ENCODE measurements at regions not wholly inside any gene's neighbourhood (a gene's known extent, or its start where the extent isn't known, plus 50 kb on each side); places are given as distances from the start of the nearest gene placed in this dataset.

GRCh38 chr7:24442170-24442777 lies 131.0 kb upstream of the PALS2 start:
- no peaks in the 10 kb centered on the region for H3K9me3 ChIP-seq (ENCODE audit: control extremely low read depth in 1 of 3, control insufficient read depth in 2 of 3, insufficient read depth in 1 of 3, low read length in 2 of 3)
- no peaks in the 10 kb centered on the region for H3K36me3 ChIP-seq (replicated peaks in 1 of 2; ENCODE audit: control extremely low read depth in 1 of 2, control insufficient read depth in 1 of 2, extremely low read depth in 1 of 2, insufficient read depth in 2 of 2, low read length in 1 of 2)
- H3K27ac Mint-ChIP-seq = peak overlapping the region; percentile 33
- H3K27ac ChIP-seq (ENCODE audit: low read length in 2 of 2) = no peak overlapping the region
- H3K4me3 ChIP-seq (ENCODE audit: control extremely low read depth in 1 of 5, extremely low read depth in 1 of 5, insufficient read depth in 1 of 5, low read depth in 2 of 5, low read length in 4 of 5) = no peak overlapping the region
- H2AFZ ChIP-seq (ENCODE audit: insufficient read depth, low read depth, low read length, poor library complexity, severe bottlenecking) = peak overlapping the region; percentile 18
- DNase-seq (no peak), ATAC-seq (ENCODE audit: low read depth) (no peak)
- peak overlapping the region; percentile 26 for H3K4me2 ChIP-seq (replicated peaks; ENCODE audit: low read depth, low read length, poor library complexity, severe bottlenecking)
- no peak overlapping the region for H3K9ac ChIP-seq (ENCODE audit: low read length)
- H4K20me1 ChIP-seq (ENCODE audit: control insufficient read depth, insufficient read depth, low read length, poor library complexity, severe bottlenecking) = no peaks in the 10 kb centered on the region
- H3K9me3 Mint-ChIP-seq (ENCODE audit: insufficient read depth) = no peaks in the 10 kb centered on the region
- 100% methylated on average over 2 of the region's 4 CpGs for whole genome bisulfite sequencing (ENCODE audit: insufficient coverage)
- peaks cover 12 to 17% of the 10 kb centered on the region in 2 donors for H3K4me1 ChIP-seq (ENCODE audit: control insufficient read depth in 2 of 2, insufficient read depth in 2 of 2, low read length in 2 of 2)
- H3K27me3 ChIP-seq (replicated peaks in 1 of 4; ENCODE audit: control extremely low read depth in 1 of 4, control insufficient read depth in 3 of 4, insufficient read depth in 4 of 4, low read length in 3 of 4) = no peaks in the 10 kb centered on the region
- TF ChIP-seq CTCF (IDR thresholded peaks at IDR 0.05) (no peak), EZH2 (IDR thresholded peaks at IDR 0.05; ENCODE audit: borderline replicate concordance, insufficient read depth, low read depth, low read length, poor library complexity, severe bottlenecking) (no peak)
- H3K4me3 Mint-ChIP-seq = peak overlapping the region; percentile 8
- intact Hi-C loops (cut with micrococcal nuclease) = no loop called here
- CTCF ChIA-PET = no interaction called here
- peaks cover 10% of the 10 kb centered on the region for H3K4me1 Mint-ChIP-seq
- POLR2A ChIA-PET = no interaction called here
- peaks cover 6% of the 10 kb centered on the region for H3K27me3 Mint-ChIP-seq
- no peaks in the 10 kb centered on the region for H3K79me2 ChIP-seq (ENCODE audit: control insufficient read depth, insufficient read depth, low read length)

DNA sequence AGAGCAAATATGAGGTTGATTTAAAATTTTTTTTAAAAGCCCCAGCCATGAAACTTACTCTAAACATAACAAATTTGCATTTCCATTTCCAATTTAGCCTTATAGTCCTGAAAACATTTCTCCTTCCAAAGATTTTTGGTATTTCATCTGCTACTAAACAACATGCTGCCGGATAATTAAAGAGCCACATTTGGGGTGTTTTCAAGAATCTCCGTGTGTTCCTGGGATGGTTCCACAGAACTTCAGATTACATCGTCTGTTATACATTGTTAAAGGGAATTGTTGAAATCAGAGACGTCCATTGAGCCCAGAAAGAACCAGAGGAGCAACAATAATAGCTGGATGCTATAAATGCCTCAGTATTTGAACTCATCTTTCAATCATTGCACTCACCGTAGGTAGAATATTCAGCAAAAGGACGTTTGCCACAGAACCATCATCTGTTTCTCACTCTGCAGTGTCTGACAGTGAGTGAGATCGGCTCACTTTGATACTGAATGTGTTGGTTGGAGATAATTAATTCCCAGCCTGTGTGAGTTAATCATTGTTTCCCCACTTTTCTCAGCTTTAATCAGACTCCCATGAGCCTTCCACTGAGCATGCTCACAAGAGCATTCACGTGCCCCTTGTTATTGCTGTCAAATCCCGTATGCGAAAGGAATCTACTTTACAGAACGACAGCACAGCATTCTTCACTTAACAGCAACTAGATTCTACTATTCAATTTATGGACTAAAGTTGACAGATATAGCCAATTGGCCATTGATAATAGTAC lies 128.4 kb upstream of the PALS2 start:
- DNase-seq = no peak
- no peaks in the 10 kb centered on the region for H3K79me2 ChIP-seq (ENCODE audit: control insufficient read depth, insufficient read depth, low read length)
- no peak overlapping the region for H3K27ac Mint-ChIP-seq
- H3K36me3 ChIP-seq (replicated peaks in 1 of 2; ENCODE audit: control extremely low read depth in 1 of 2, control insufficient read depth in 1 of 2, extremely low read depth in 1 of 2, insufficient read depth in 2 of 2, low read length in 1 of 2) = no peaks in the 10 kb centered on the region
- no peaks in the 10 kb centered on the region for H3K27me3 ChIP-seq (replicated peaks in 1 of 4; ENCODE audit: control extremely low read depth in 1 of 4, control insufficient read depth in 3 of 4, insufficient read depth in 4 of 4, low read length in 3 of 4)
- H3K27ac ChIP-seq (ENCODE audit: low read length in 2 of 2) = no peak overlapping the region
- POLR2A ChIA-PET = no interaction called here
- H3K4me2 ChIP-seq (replicated peaks; ENCODE audit: low read depth, low read length, poor library complexity, severe bottlenecking) = no peak overlapping the region
- H3K4me1 ChIP-seq (ENCODE audit: control insufficient read depth in 2 of 2, insufficient read depth in 2 of 2, low read length in 2 of 2) = peaks cover 12 to 17% of the 10 kb centered on the region in 2 donors
- no peak overlapping the region for H3K9ac ChIP-seq (ENCODE audit: low read length)
- no peaks in the 10 kb centered on the region for H3K9me3 ChIP-seq (ENCODE audit: control extremely low read depth in 1 of 3, control insufficient read depth in 2 of 3, insufficient read depth in 1 of 3, low read length in 2 of 3)
- no peak overlapping the region for H3K4me3 Mint-ChIP-seq
- 100% methylated on average over 1 of the region's 11 CpGs for WGBS (ENCODE audit: insufficient coverage)
- no peak overlapping the region for H2AFZ ChIP-seq (ENCODE audit: insufficient read depth, low read depth, low read length, poor library complexity, severe bottlenecking)
- no peaks in the 10 kb centered on the region for H3K9me3 Mint-ChIP-seq (ENCODE audit: insufficient read depth)
- CTCF ChIA-PET = no interaction called here
- intact Hi-C loops (cut with micrococcal nuclease) = no loop called here
- H3K4me3 ChIP-seq (ENCODE audit: control extremely low read depth in 1 of 5, extremely low read depth in 1 of 5, insufficient read depth in 1 of 5, low read depth in 2 of 5, low read length in 4 of 5) = no peak overlapping the region
- H3K4me1 Mint-ChIP-seq = peaks cover 10% of the 10 kb centered on the region
- ATAC-seq (ENCODE audit: low read depth) = no peak
- TF ChIP-seq EZH2 (IDR thresholded peaks at IDR 0.05; ENCODE audit: borderline replicate concordance, insufficient read depth, low read depth, low read length, poor library complexity, severe bottlenecking) (no peak), CTCF (IDR thresholded peaks at IDR 0.05) (no peak)
- no peaks in the 10 kb centered on the region for H4K20me1 ChIP-seq (ENCODE audit: control insufficient read depth, insufficient read depth, low read length, poor library complexity, severe bottlenecking)
- peaks cover 6% of the 10 kb centered on the region for H3K27me3 Mint-ChIP-seq

All from B cell (primary cell).